HCT116 (cell line): ENCODE measurements at regions not wholly inside any gene's neighbourhood (a gene's known extent, or its start where the extent isn't known, plus 50 kb on each side); places are given as distances from the start of the nearest gene placed in this dataset.

Source experiments
- ATAC-seq: fragments of 200-7000 bp; cut with Tn5 transposase; 2 replicates; pipeline ENCODE4 v1.9.1; 2020; ENCODE audit warnings: mild to moderate bottlenecking, moderate library complexity
- BruUV-seq: library from RNA; stranded (reverse); fragments of 400-500 nt; replicated peaks from 2 replicates; lab custom pipeline; 2021; lab: Mats Ljungman, UMichigan
- CTCF ChIA-PET: fragments of 300-600 bp; sonication (Branson Sonifier 250); formaldehyde crosslinking; loops from one replicate; lab custom pipeline; 2021; ENCODE audit warnings: antibody characterized with exemption; lab: Charles Lee
- POLR2A ChIA-PET: fragments of 300-600, 350-600 bp; sonication (Branson Sonifier 250); formaldehyde crosslinking; loops from one replicate; lab custom pipeline; 2021; ENCODE audit warnings: antibody characterized with exemption; lab: Charles Lee
- RAD21 ChIA-PET, 2 experiments: fragments of 300-600 bp; sonication (Branson Sonifier 250); formaldehyde crosslinking; loops; one replicate each; lab custom pipeline; 2023; ENCODE audit warnings: low total read pairs in 2 of 2; ENCODE audit not compliant: uncharacterized antibody in 2 of 2, unreplicated experiment in 2 of 2, low non-redundant PET in 1 of 2; lab: Charles Lee
- DNase-seq: peaks from one replicate; pipeline ENCODE4 v3.0.0-alpha.2; 2010; ENCODE audit warnings: low read depth, low spot score
- H2AFZ ChIP-seq: fragments of 200-600 bp; shearing (Covaris generic), sonication (generic); 2 replicates; pipeline ENCODE4 v1.6.1; 2017; ENCODE audit warnings: low read depth, mixed run types, mixed read lengths, antibody characterized with exemption, low read length; ENCODE audit not compliant: poor library complexity, severe bottlenecking
- H3K27ac ChIP-seq: 2 replicates; pipeline ENCODE4 v1.5.1; 2012; ENCODE audit warnings: low read depth, low read length
- H3K27me3 ChIP-seq: fragments of 200-600 bp; sonication (generic); 2 replicates; pipeline ENCODE4 v1.6.1; 2016; ENCODE audit warnings: mixed run types, low read length, mixed read lengths; ENCODE audit not compliant: insufficient read depth
- H3K36me3 ChIP-seq, 2 experiments: fragments of 200-500 bp in 1 of 2; fragments of 200-600 bp in 1 of 2; sonication (Bioruptor generic) in 1 of 2; sonication (generic) in 1 of 2; 2 replicates each; pipeline versions ENCODE4 v1.5.1 to v1.6.1; 2014 to 2016; ENCODE audit warnings: low read length in 2 of 2, inconsistent platforms in 1 of 2, mixed read lengths in 1 of 2, mixed run types in 1 of 2; ENCODE audit not compliant: insufficient read depth in 2 of 2, control insufficient read depth in 1 of 2
- H3K4me1 ChIP-seq, 2 experiments: fragments of 200-600 bp in 1 of 2; sonication (generic) in 1 of 2; 2 replicates each; pipeline versions ENCODE4 v1.5.1 to v1.6.1; 2012 to 2017; ENCODE audit warnings: low read length in 2 of 2, inconsistent platforms in 1 of 2, mild to moderate bottlenecking in 1 of 2, mixed read lengths in 1 of 2, mixed run types in 1 of 2, moderate library complexity in 1 of 2; ENCODE audit not compliant: insufficient read depth in 2 of 2, control insufficient read depth in 1 of 2
- H3K4me2 ChIP-seq: fragments of 200-600 bp; sonication (generic); 2 replicates; pipeline ENCODE4 v1.6.1; 2017; ENCODE audit warnings: mixed run types, low read length, mixed read lengths
- H3K4me3 ChIP-seq, 2 experiments: fragments of 200-600 bp in 1 of 2; sonication (generic) in 1 of 2; replicated peaks in 1 of 2; 2 replicates each; pipeline ENCODE4 v1.5.1; 2011 to 2016; ENCODE audit warnings: low read length in 2 of 2, control low read depth in 1 of 2, low read depth in 1 of 2, mild to moderate bottlenecking in 1 of 2, mixed read lengths in 1 of 2, mixed run types in 1 of 2
- H3K79me2 ChIP-seq: fragments of 200-600 bp; sonication (generic); 2 replicates; pipeline ENCODE4 v1.6.1; 2017; ENCODE audit warnings: mild to moderate bottlenecking, mixed run types, low read length, moderate library complexity, mixed read lengths; ENCODE audit not compliant: insufficient read depth
- H3K9ac ChIP-seq: fragments of 200-600 bp; sonication (generic); 2 replicates; pipeline ENCODE4 v1.6.1; 2016; ENCODE audit warnings: low read length, mixed read lengths
- H3K9me2 ChIP-seq: fragments of 200-600 bp; sonication (generic), shearing (Covaris generic); 2 replicates; pipeline ENCODE4 v1.6.1; 2017; ENCODE audit warnings: mixed run types, mild to moderate bottlenecking, moderate library complexity; ENCODE audit not compliant: insufficient read depth
- H3K9me3 ChIP-seq, 2 experiments: fragments of 200-500 bp in 1 of 2; fragments of 200-600 bp in 1 of 2; sonication (Bioruptor generic) in 1 of 2; sonication (generic) in 1 of 2; 2 replicates each; pipeline ENCODE4 v1.6.1; 2014 to 2017; ENCODE audit warnings: low read length in 2 of 2, mixed read lengths in 2 of 2, inconsistent platforms in 1 of 2, low read depth in 1 of 2, mild to moderate bottlenecking in 1 of 2, mixed run types in 1 of 2, moderate library complexity in 1 of 2; ENCODE audit not compliant: control insufficient read depth in 1 of 2, insufficient read depth in 1 of 2
- H4K20me1 ChIP-seq: fragments of 200-600 bp; sonication (generic), shearing (Covaris generic); 2 replicates; pipeline ENCODE4 v1.6.1; 2017; ENCODE audit warnings: mixed run types, mild to moderate bottlenecking, moderate library complexity; ENCODE audit not compliant: insufficient read depth
- FOSL1 ChIP-seq: IDR thresholded peaks from 2 replicates; pipeline ENCODE4 v1.6.1; 2012; ENCODE audit warnings: low read depth
- RAD21 ChIP-seq: IDR thresholded peaks from 2 replicates; pipeline ENCODE4 v1.6.1; 2012; ENCODE audit warnings: low read depth, mild to moderate bottlenecking
- SP1 ChIP-seq: IDR thresholded peaks from 2 replicates; pipeline ENCODE4 v1.6.1; 2012; ENCODE audit warnings: low read depth
- SRF ChIP-seq: IDR thresholded peaks from 2 replicates; pipeline ENCODE4 v1.6.1; 2012; ENCODE audit warnings: low read depth
- intact Hi-C: fragments of 100-400 bp; cut with micrococcal nuclease; formaldehyde crosslinking; loops from 2 replicates; pipeline ENCODE4 v1.10.0; 2022
- TF ChIP-seq, protein P1 (sequence below): IDR thresholded peaks from 2 replicates; pipeline ENCODE4 v1.6.1; 2012
- TF ChIP-seq, protein P2 (sequence below): IDR thresholded peaks from 2 replicates; pipeline ENCODE4 v1.6.1; 2012; ENCODE audit warnings: low read depth

GRCh38 chr3:18100121-18100520 lies 325.0 kb downstream of the SATB1 start:
- TF ChIP-seq SP1 (no peak), SRF (peak; percentile 11; the same call in 1 of the 2 replicates), RAD21 (no peak), FOSL1 (peak; percentile 41; the same call in 1 of the 2 replicates)
- TF ChIP-seq, protein P1, sequence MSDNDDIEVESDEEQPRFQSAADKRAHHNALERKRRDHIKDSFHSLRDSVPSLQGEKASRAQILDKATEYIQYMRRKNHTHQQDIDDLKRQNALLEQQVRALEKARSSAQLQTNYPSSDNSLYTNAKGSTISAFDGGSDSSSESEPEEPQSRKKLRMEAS = no peak
- TF ChIP-seq, protein P2, sequence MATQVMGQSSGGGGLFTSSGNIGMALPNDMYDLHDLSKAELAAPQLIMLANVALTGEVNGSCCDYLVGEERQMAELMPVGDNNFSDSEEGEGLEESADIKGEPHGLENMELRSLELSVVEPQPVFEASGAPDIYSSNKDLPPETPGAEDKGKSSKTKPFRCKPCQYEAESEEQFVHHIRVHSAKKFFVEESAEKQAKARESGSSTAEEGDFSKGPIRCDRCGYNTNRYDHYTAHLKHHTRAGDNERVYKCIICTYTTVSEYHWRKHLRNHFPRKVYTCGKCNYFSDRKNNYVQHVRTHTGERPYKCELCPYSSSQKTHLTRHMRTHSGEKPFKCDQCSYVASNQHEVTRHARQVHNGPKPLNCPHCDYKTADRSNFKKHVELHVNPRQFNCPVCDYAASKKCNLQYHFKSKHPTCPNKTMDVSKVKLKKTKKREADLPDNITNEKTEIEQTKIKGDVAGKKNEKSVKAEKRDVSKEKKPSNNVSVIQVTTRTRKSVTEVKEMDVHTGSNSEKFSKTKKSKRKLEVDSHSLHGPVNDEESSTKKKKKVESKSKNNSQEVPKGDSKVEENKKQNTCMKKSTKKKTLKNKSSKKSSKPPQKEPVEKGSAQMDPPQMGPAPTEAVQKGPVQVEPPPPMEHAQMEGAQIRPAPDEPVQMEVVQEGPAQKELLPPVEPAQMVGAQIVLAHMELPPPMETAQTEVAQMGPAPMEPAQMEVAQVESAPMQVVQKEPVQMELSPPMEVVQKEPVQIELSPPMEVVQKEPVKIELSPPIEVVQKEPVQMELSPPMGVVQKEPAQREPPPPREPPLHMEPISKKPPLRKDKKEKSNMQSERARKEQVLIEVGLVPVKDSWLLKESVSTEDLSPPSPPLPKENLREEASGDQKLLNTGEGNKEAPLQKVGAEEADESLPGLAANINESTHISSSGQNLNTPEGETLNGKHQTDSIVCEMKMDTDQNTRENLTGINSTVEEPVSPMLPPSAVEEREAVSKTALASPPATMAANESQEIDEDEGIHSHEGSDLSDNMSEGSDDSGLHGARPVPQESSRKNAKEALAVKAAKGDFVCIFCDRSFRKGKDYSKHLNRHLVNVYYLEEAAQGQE = no peak
- Histone ChIP-seq H3K9ac (peak overlapping the region; percentile 58), H3K4me2 (peak overlapping the region; percentile 69), H4K20me1 (no peaks in the 10 kb centered on the region), H3K79me2 (no peaks in the 10 kb centered on the region), H3K9me2 (no peaks in the 10 kb centered on the region), H3K4me3 (0 out of 4 replicates have a peak overlapping the region, but pooled peaks of 1 of the 2 experiments have one; percentile 18), H2AFZ (peak overlapping the region; percentile 32), H3K9me3 (peaks cover 0 to 4% of the 10 kb centered on the region in 2 experiments; a peak in 1 of 4 replicates), H3K27me3 (no peaks in the 10 kb centered on the region), H3K4me1 (peaks cover 32 to 53% of the 10 kb centered on the region in 2 experiments), H3K36me3 (peaks cover 0 to 17% of the 10 kb centered on the region in 2 experiments; a peak in 1 of 4 replicates), H3K27ac (peak overlapping the region; percentile 79; the same call in 1 of the 2 replicates)
- no peak for ATAC-seq
- CTCF ChIA-PET = no interaction called here
- no peak for DNase-seq
- RAD21 ChIA-PET = interaction anchor here in 1 of 2 experiments (1.2 kb wide), 1 partner anchor 195 kb away, joined by 3 read pairs; no protein-coding TSS in a partner anchor
- no TSS peak for BruUV-seq
- POLR2A ChIA-PET = interaction anchor here (1.5 kb wide), 1 partner anchor 12 kb away, joined by 3 read pairs; no protein-coding TSS in a partner anchor
- intact Hi-C loops = no loop called here
